GM19324 (cell line): ENCODE measurements at regions not wholly inside any gene's neighbourhood (a gene's known extent, or its start where the extent isn't known, plus 50 kb on each side); places are given as distances from the start of the nearest gene placed in this dataset.
"Not testable (repeated sequence)": the region's sequence is repeated elsewhere in the genome, so short reads cannot be mapped to it uniquely, and the experiment has no call there.

Source experiments
- ATAC-seq: cut with Tn5 transposase; IDR thresholded peaks from one replicate; pipeline ENCODE4 v1.9.1; 2021; ENCODE audit warnings: mild to moderate bottlenecking, moderate library complexity; ENCODE audit not compliant: unreplicated experiment, low FRiP score

DNA sequence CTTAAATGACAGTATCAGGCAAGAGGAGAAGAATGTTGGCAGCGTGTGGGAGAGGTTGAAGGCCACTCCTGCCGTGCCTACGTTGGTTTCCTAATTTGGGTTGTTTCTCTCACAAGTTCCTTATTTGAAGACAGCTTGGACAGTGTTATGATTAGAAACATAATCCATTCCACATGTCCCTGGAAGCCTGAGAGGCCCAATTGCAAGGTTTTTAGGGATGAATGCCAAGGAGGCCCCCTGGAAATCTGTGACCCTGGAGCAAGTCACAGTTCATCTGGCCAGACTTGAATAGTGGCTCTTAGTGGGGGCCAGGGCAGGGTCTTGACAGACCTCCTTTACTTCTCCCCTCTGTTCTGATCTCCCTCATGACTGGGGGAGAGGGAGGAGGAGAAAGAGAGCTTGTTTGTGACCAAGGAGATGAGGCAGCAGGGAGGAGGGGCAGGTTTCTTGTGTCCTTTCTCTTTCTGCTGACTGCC, 584.4 kb upstream of the TBL1XR1 start:
- ATAC-seq = no peak

DNA sequence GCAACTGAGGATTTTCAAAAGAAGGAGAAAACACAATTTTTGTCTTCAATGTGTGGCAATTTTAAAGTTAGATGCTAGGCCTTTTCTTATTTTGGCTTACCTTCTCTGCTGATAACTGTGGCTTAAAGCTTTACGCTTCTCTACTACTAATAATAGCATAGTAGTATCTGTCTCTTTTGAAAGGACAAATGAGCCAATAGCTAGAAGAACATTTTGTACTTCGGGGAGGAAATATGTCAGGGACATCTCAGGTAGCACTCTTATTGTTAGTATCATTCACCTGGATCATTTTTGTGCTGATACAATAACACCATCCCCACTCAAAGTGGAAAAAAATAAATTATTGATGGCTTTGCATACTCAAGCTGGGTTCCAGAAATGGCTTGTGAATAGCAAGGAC, 586.1 kb upstream of the TBL1XR1 start:
- no peak for ATAC-seq

DNA sequence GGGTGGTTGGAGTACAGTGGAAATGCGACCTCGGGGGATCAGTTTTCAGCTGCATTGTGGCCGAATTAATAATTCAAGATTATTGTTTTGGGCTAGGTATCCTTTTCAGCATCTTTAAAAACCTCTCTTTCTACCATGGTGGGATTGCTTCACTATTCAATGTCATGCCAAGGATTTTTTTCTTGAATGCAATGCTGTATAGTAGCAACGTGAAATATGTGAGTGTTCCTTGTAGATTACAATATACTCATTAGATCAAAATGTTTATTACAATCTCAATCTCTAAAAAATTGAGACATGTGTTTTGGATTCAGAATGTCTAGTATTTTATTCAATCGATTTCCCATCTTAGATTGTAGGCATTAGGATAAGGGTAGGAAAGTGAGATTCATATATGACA, 586.5 kb upstream of the TBL1XR1 start:
- no peak for ATAC-seq

- ATAC-seq = no peak
Measured at GRCh38 chr3:177787279-177788041, 590.2 kb upstream of the TBL1XR1 start.

DNA sequence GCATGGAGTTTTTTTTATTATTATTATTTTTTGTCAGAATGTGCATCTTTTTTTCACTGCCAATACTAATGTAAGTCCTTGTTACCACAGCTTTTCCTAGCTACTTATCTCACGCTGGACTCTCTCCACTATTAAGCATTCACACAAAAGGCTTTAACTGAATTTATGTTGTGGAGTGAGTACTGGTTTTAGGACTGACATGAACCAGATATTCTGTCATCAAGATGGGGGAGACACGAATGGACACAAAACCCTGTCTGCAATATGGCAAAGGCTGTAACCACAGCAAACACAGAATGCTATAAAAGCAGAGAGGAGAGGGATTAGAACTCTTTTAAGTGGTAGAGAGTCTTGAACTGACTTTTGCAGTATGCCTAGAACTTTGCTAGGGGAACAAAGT, 592.2 kb upstream of the TBL1XR1 start:
- ATAC-seq = no peak

- no peak for ATAC-seq
Measured at GRCh38 chr3:177792311-177793030, 595.2 kb upstream of the TBL1XR1 start.

DNA sequence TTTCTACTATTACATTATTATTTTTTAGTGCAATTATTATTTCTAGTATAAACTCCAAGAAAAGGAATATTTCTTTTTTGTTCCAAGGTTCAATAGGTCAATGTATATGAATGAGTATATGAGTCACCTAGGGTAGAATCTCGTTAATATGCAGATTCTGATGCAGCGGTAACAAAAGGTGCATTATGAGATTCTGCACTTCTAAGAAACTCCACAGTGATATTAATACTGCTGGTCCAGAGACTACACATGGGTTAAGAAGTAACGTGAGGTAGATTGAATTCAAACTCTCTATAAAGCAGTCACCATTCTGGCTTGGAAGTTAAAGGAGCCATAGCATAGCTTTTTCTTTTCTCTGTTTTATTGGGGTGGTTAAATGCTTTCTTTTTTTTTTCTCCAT, 596.2 kb upstream of the TBL1XR1 start:
- ATAC-seq = no peak

DNA sequence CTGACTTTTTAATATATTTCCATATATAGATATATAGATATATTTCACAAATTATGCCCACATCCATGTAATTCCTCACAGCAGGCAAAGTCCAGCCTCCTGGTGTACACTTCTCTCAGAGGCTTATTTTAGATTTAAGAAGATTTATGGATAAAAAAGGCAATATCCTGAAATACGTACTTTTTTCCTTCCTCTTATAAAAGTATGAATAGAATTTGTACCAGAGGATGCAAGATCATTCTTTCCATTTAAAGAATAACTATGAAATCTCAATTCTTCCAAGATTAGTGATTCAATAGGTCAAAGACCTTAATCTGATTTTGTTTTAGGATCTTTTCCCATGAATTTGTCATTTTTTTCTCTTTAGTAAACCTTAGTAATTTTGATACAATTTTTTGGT, 597.9 kb upstream of the TBL1XR1 start:
- no peak for ATAC-seq

DNA sequence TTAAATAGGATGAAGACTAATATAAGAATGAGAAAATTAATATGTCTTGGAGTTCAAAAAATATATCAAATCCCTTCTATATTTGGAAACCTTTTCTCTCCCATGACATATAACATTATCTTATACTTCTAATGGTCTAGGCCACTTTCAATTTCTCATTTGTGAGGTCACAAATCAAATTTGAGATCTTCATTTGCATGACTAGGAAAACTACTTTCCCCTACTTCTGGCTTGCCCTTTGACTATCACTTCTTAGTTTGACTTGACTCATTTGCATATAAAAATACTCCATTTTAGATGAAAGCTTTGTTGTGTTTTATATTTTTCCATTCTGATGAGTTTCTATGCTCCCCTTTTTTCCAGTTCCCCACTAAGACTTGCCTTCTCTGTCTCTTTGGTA, 598.6 kb upstream of the TBL1XR1 start:
- ATAC-seq = no peak

GRCh38 chr3:177800147-177800546, 602.9 kb upstream of the TBL1XR1 start:
- not testable (repeated sequence) for ATAC-seq

DNA sequence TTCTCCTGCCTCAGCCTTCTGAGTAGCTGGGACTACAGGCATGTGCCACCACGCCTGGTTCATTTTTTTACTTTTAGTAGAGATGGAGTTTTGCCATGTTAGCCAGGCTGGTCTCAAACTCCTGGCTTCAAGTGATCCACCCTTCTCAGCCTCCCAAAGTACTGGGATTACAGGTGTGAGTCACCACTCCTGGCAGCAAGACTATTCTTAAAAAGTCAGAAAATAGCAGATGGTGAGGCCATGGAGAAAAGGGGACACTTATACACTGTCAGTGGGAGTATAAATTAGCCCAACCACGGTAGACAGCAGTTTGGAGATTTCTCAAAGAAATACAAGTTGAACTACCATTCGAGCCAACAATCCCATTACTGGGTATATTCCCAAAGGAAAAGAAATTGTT, 603.3 kb upstream of the TBL1XR1 start:
- ATAC-seq = no peak

DNA sequence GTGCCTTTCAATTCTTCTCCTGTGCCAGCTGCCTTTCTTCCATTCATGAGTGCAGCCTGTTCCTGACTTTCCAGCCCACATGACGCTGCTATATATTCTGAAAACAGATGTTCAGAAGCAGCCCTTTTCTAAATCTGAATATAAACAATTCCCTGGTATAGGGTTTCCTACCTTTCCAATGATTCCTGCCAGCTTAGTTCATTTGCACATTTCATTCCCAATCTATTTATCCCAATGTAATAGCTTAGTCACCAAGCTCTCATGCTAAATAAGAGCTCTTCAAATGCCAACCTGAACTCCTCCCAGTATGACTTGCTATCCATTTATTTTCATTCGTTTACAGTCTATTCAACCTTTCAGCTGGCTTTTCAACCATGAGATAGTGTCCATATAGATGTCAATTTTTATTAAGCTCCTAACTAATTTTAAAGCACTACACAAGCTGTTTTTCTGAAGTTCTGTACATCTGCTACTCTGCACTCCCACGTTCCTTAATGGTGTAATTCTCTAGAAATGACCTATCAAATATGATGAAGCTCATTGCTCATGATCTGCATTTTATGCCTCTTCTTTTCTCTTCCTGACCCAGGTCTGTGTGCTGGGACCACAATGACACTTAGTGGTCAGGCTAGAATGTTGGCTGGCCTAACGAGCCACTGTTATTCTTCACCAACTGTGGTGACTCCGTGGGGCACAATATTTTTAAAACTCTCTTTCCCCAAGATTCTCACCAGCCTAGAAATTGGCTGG, 605.0 kb upstream of the TBL1XR1 start:
- no peak for ATAC-seq

GRCh38 chr3:177803500-177803899, 606.2 kb upstream of the TBL1XR1 start:
- ATAC-seq = no peak

GRCh38 chr3:177804032-177804431, 606.8 kb upstream of the TBL1XR1 start:
- no peak for ATAC-seq

- ATAC-seq = no peak
Measured at GRCh38 chr3:177804646-177805045, 607.4 kb upstream of the TBL1XR1 start.

DNA sequence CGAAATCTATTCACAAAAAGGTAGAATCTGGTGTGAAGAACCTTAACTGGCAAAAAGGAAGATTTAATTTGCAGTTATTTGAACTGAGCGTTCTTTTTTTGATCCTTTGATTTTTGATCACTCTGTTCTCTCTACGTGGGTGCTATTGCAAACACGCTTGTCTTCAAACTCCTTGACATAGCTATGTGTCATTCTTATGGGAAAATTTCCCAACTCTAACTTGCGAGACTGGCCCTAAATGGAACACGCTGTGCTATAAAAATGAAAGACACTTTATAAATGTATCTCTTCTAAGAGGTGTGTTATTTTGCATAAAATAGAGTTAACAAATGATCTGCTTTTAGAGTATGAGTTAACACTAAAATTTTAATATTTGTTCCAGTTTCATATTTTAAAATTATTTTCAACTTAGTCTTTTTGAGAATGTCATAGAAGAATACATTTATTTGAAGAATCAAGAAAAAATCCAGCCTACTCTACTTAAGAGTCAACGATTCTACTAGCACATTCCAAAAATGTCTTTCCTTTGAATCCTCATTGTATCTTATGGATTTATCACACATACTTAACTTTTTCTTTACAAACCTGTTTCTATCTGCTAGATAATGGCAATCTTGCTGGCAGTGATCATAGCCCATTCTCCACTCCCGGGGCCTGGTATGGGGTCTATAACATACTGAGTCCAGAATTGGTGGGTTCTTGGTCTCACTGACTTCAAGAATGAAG, 610.0 kb upstream of the TBL1XR1 start:
- ATAC-seq = no peak

- ATAC-seq = not testable (repeated sequence)
Measured at GRCh38 chr3:177808928-177809478, 611.7 kb upstream of the TBL1XR1 start.

- ATAC-seq = no peak
Measured at GRCh38 chr3:177810162-177810623, 612.9 kb upstream of the TBL1XR1 start.

DNA sequence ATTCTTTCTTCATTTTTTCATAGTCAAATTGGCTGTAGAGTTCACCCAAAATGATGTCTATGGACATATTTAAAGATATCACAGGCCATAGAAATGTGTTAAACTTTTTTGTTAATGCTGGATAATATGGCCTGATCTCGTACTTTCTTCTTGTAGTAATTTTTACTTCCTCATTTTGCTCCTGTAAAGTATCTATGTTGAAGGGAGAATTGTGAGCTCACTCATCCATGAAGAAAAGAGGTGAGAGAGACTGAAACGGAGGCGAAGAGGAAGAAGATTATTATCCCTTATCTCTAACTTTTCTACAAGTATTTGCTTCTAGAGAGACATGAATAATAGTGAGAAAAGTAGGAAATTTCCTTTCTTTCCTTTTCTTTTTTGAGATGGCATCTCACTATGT, 613.8 kb upstream of the TBL1XR1 start:
- ATAC-seq = no peak

- no peak for ATAC-seq
Measured at GRCh38 chr3:177811835-177812234, 614.6 kb upstream of the TBL1XR1 start.
